ENCODE measurements at regions not wholly inside any gene's neighbourhood (a gene's known extent, or its start where the extent isn't known, plus 50 kb on each side); places are given as distances from the start of the nearest gene placed in this dataset.

- Mint-ChIP-seq H3K4me3 (no peak overlapping the region), H3K36me3 (ENCODE audit: low read depth) (peaks cover 10% of the 10 kb centered on the region; the same call in 1 of the 2 replicates), H3K27ac (no peak overlapping the region), H3K9me3 (peaks cover 57% of the 10 kb centered on the region), H3K27me3 (ENCODE audit: insufficient read depth) (peaks cover 2% of the 10 kb centered on the region), H3K4me1 (ENCODE audit: low read depth) (no peaks in the 10 kb centered on the region)
- DNase-seq: no peak
- TF ChIP-seq CTCF (IDR thresholded peaks at IDR 0.05): no peak
These were observed 1136.2 kb downstream of the BRD1 start for GRCh38 chr22:48691431-48691851.

- H3K4me3 Mint-ChIP-seq: no peak overlapping the region
- no peak for TF ChIP-seq CTCF (IDR thresholded peaks at IDR 0.05)
- no peak for DNase-seq
- no peak overlapping the region for H3K27ac Mint-ChIP-seq
- no peaks in the 10 kb centered on the region for H3K4me1 Mint-ChIP-seq (ENCODE audit: low read depth)
- peaks cover 13% of the 10 kb centered on the region; the same call in 1 of the 2 replicates for H3K36me3 Mint-ChIP-seq (ENCODE audit: low read depth)
- H3K9me3 Mint-ChIP-seq: peaks cover 61% of the 10 kb centered on the region
- H3K27me3 Mint-ChIP-seq (ENCODE audit: insufficient read depth): peaks cover 2% of the 10 kb centered on the region
These were observed 1136.9 kb downstream of the BRD1 start for GRCh38 chr22:48690583-48691317.

GRCh38 chr22:48689206-48689605 lies 1138.5 kb downstream of the BRD1 start:
- H3K4me3 Mint-ChIP-seq: no peak overlapping the region
- H3K36me3 Mint-ChIP-seq (ENCODE audit: low read depth): peaks cover 13% of the 10 kb centered on the region; the same call in 1 of the 2 replicates
- no peak for TF ChIP-seq CTCF (IDR thresholded peaks at IDR 0.05)
- no peak for DNase-seq
- H3K27me3 Mint-ChIP-seq (ENCODE audit: insufficient read depth): no peaks in the 10 kb centered on the region; the same call in none of the 2 replicates
- no peaks in the 10 kb centered on the region for H3K4me1 Mint-ChIP-seq (ENCODE audit: low read depth)
- peaks cover 64% of the 10 kb centered on the region for H3K9me3 Mint-ChIP-seq
- H3K27ac Mint-ChIP-seq: no peak overlapping the region

GRCh38 chr22:48688366-48688765 lies 1139.3 kb downstream of the BRD1 start:
- no peak overlapping the region for H3K4me3 Mint-ChIP-seq
- no peak for DNase-seq
- no peak for TF ChIP-seq CTCF (IDR thresholded peaks at IDR 0.05)
- H3K4me1 Mint-ChIP-seq (ENCODE audit: low read depth): no peaks in the 10 kb centered on the region
- H3K27me3 Mint-ChIP-seq (ENCODE audit: insufficient read depth): peaks cover 1% of the 10 kb centered on the region
- H3K27ac Mint-ChIP-seq: no peak overlapping the region
- H3K9me3 Mint-ChIP-seq: peaks cover 64% of the 10 kb centered on the region
- H3K36me3 Mint-ChIP-seq (ENCODE audit: low read depth): peaks cover 13% of the 10 kb centered on the region; the same call in 1 of the 2 replicates

- peaks cover 64% of the 10 kb centered on the region for H3K9me3 Mint-ChIP-seq
- H3K4me1 Mint-ChIP-seq (ENCODE audit: low read depth): no peaks in the 10 kb centered on the region
- peaks cover 13% of the 10 kb centered on the region; the same call in 1 of the 2 replicates for H3K36me3 Mint-ChIP-seq (ENCODE audit: low read depth)
- H3K27ac Mint-ChIP-seq: no peak overlapping the region
- no peak for DNase-seq
- H3K27me3 Mint-ChIP-seq (ENCODE audit: insufficient read depth): peaks cover 1% of the 10 kb centered on the region
- no peak for TF ChIP-seq CTCF (IDR thresholded peaks at IDR 0.05)
- no peak overlapping the region for H3K4me3 Mint-ChIP-seq
These were observed 1140.1 kb downstream of the BRD1 start for GRCh38 chr22:48687606-48688005.
